ENCODE measurements at regions not wholly inside any gene's neighbourhood (a gene's known extent, or its start where the extent isn't known, plus 50 kb on each side); places are given as distances from the start of the nearest gene placed in this dataset.

- TF ChIP-seq CTCF (IDR thresholded peaks at IDR 0.05) (no peak), POLR2A (IDR thresholded peaks at IDR 0.05) (no peak)
Observed at GRCh38 chr18:53710080-53710479, 514.4 kb downstream of the MBD2 start.

Measured in ovary (tissue), 3 donors.